ENCODE measurements at regions not wholly inside any gene's neighbourhood (a gene's known extent, or its start where the extent isn't known, plus 50 kb on each side); places are given as distances from the start of the nearest gene placed in this dataset.
A peak's percentile ranks its signal among the peaks of the same experiment; 100 is the strongest.
"Not testable (repeated sequence)": the region's sequence is repeated elsewhere in the genome, so short reads cannot be mapped to it uniquely, and the experiment has no call there.

GRCh38 chr17:34045990-34046389 lies 209.1 kb upstream of the CCL2 start:
- no peak for DNase-seq

- no peak for DNase-seq
These were observed 204.0 kb upstream of the CCL2 start for GRCh38 chr17:34051046-34051445.

- no peak for DNase-seq
These were observed 200.6 kb upstream of the CCL2 start for GRCh38 chr17:34054495-34054894.

- DNase-seq: no peak
These were observed 199.5 kb upstream of the CCL2 start for GRCh38 chr17:34055606-34056005.

- no peak for DNase-seq
These were observed 195.5 kb upstream of the CCL2 start for GRCh38 chr17:34059423-34060220.

- DNase-seq: no peak
These were observed 188.6 kb upstream of the CCL2 start for GRCh38 chr17:34066528-34066927.

- DNase-seq: no peak
These were observed 188.1 kb upstream of the CCL2 start for GRCh38 chr17:34067011-34067410.

- DNase-seq: no peak
These were observed 186.5 kb upstream of the CCL2 start for GRCh38 chr17:34068571-34068970.

GRCh38 chr17:34070712-34071111 lies 184.4 kb upstream of the CCL2 start:
- no peak for DNase-seq

GRCh38 chr17:34071886-34072420 lies 183.1 kb upstream of the CCL2 start:
- DNase-seq: no peak

- DNase-seq: no peak
These were observed 180.0 kb upstream of the CCL2 start for GRCh38 chr17:34075076-34075475.

GRCh38 chr17:34076743-34077631 lies 178.1 kb upstream of the CCL2 start:
- no peak for DNase-seq

GRCh38 chr17:34081269-34081668 lies 173.8 kb upstream of the CCL2 start:
- peak; percentile 6 for DNase-seq

- no peak for DNase-seq
These were observed 172.7 kb upstream of the CCL2 start for GRCh38 chr17:34082404-34082803.

- not testable (repeated sequence) for DNase-seq
These were observed 166.0 kb upstream of the CCL2 start for GRCh38 chr17:34089042-34089441.

GRCh38 chr17:34090593-34090992 lies 164.5 kb upstream of the CCL2 start:
- DNase-seq: no peak

- no peak for DNase-seq
These were observed 163.1 kb upstream of the CCL2 start for GRCh38 chr17:34091975-34092374.

GRCh38 chr17:34095106-34095505 lies 160.0 kb upstream of the CCL2 start:
- DNase-seq: no peak

- DNase-seq: peak; percentile 71
These were observed 156.4 kb upstream of the CCL2 start for GRCh38 chr17:34098699-34099098.

- no peak for DNase-seq
These were observed 155.1 kb upstream of the CCL2 start for GRCh38 chr17:34099859-34100515.

- no peak for DNase-seq
These were observed 148.1 kb upstream of the CCL2 start for GRCh38 chr17:34107019-34107418.

GRCh38 chr17:34110315-34110714 lies 144.8 kb upstream of the CCL2 start:
- no peak for DNase-seq

- DNase-seq: no peak
These were observed 142.0 kb upstream of the CCL2 start for GRCh38 chr17:34113089-34113488.
